ENCODE measurements at regions not wholly inside any gene's neighbourhood (a gene's known extent, or its start where the extent isn't known, plus 50 kb on each side); places are given as distances from the start of the nearest gene placed in this dataset.
A peak's percentile ranks its signal among the peaks of the same experiment; 100 is the strongest.

- TF ChIP-seq, protein P1, sequence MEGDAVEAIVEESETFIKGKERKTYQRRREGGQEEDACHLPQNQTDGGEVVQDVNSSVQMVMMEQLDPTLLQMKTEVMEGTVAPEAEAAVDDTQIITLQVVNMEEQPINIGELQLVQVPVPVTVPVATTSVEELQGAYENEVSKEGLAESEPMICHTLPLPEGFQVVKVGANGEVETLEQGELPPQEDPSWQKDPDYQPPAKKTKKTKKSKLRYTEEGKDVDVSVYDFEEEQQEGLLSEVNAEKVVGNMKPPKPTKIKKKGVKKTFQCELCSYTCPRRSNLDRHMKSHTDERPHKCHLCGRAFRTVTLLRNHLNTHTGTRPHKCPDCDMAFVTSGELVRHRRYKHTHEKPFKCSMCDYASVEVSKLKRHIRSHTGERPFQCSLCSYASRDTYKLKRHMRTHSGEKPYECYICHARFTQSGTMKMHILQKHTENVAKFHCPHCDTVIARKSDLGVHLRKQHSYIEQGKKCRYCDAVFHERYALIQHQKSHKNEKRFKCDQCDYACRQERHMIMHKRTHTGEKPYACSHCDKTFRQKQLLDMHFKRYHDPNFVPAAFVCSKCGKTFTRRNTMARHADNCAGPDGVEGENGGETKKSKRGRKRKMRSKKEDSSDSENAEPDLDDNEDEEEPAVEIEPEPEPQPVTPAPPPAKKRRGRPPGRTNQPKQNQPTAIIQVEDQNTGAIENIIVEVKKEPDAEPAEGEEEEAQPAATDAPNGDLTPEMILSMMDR (IDR thresholded peaks at IDR 0.05; ENCODE audit: borderline replicate concordance, extremely low read depth, low read length, poor library complexity, severe bottlenecking) = peak; percentile 61
- no peak for TF ChIP-seq EZH2 (IDR thresholded peaks at IDR 0.05; ENCODE audit: borderline replicate concordance, low read depth, low read length, severe bottlenecking)
These were observed 506.8 kb upstream of the CAMK1G start for GRCh38 chr1:209076688-209077087.

Data from DND-41 (cell line).